ENCODE measurements at regions not wholly inside any gene's neighbourhood (a gene's known extent, or its start where the extent isn't known, plus 50 kb on each side); places are given as distances from the start of the nearest gene placed in this dataset.

GRCh38 chr5:88662846-88663245, 220.1 kb downstream of the MEF2C start:
- intact Hi-C loops (cut with DNase I; ENCODE audit: low total_unique reads): no loop called here
- Histone ChIP-seq H3K36me3 (no peaks in the 10 kb centered on the region), H3K27me3 (peaks cover 100% of the 10 kb centered on the region), H3K4me3 (no peak overlapping the region), H3K4me1 (peaks cover 0 to 30% (median 13%) of the 10 kb centered on the region in 4 donors), H3K9me3 (no peaks in the 10 kb centered on the region), H3K27ac (no peak overlapping the region)
- no peak for TF ChIP-seq POLR2A (IDR thresholded peaks at IDR 0.05)
- TF ChIP-seq EP300 (IDR thresholded peaks at IDR 0.05; ENCODE audit: low read depth): no peak
- no peak for TF ChIP-seq CTCF (IDR thresholded peaks at IDR 0.05)
- TF ChIP-seq POLR2AphosphoS5 (IDR thresholded peaks at IDR 0.05): no peak
- in situ Hi-C loops (cut with MboI; ENCODE audit: low pct_ligation_motif_present in 1 of 4, low pct_unique_long_range_greater_than_20kb in 1 of 4, low sequenced_read_pairs in 3 of 4): loop anchor here in 2 of 4 donors (25.0 kb wide), 1 partner anchor 526 kb away; no protein-coding TSS in a partner anchor
- 19 to 29% methylated on average over 6 of the region's 6 CpGs for WGBS, 2 donors (ENCODE audit: low coverage in 1 of 2)
- no peak for DNase-seq

DNA sequence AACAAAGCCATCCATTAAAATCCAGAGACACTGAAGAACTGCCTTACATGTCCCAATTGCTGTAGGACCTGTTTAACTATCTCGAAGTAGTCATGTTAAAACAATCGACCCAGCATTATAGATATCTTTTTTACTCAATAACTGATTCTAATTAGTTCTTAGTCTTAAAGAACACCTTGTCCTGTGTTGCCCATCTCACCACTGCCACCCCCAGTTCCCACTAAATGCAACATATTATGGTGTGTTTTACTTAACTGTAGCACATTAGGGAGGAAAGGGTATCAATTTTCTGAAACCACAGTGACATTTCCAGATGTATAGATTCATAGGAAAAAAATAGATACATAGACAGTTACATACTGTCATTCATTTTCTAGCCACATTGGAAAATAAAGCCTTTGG, 221.2 kb downstream of the MEF2C start:
- Histone ChIP-seq H3K4me3 (no peak overlapping the region), H3K9me3 (no peaks in the 10 kb centered on the region), H3K27ac (no peak overlapping the region), H3K27me3 (peaks cover 100% of the 10 kb centered on the region), H3K36me3 (no peaks in the 10 kb centered on the region), H3K4me1 (peaks cover 0 to 20% (median 10%) of the 10 kb centered on the region in 4 donors)
- 19 to 28% methylated on average over 2 of the region's 2 CpGs for WGBS, 2 donors (ENCODE audit: low coverage in 1 of 2)
- intact Hi-C loops (cut with DNase I; ENCODE audit: low total_unique reads) (no loop called here), in situ Hi-C loops (cut with MboI; ENCODE audit: low pct_ligation_motif_present in 1 of 4, low pct_unique_long_range_greater_than_20kb in 1 of 4, low sequenced_read_pairs in 3 of 4) (loop anchor here in 2 of 4 donors (25.0 kb wide), 1 partner anchor 525 kb away; no protein-coding TSS in a partner anchor)
- TF ChIP-seq EP300 (IDR thresholded peaks at IDR 0.05; ENCODE audit: low read depth) (no peak), POLR2AphosphoS5 (IDR thresholded peaks at IDR 0.05) (no peak), CTCF (IDR thresholded peaks at IDR 0.05) (no peak), POLR2A (IDR thresholded peaks at IDR 0.05) (no peak)
- DNase-seq: no peak

DNA sequence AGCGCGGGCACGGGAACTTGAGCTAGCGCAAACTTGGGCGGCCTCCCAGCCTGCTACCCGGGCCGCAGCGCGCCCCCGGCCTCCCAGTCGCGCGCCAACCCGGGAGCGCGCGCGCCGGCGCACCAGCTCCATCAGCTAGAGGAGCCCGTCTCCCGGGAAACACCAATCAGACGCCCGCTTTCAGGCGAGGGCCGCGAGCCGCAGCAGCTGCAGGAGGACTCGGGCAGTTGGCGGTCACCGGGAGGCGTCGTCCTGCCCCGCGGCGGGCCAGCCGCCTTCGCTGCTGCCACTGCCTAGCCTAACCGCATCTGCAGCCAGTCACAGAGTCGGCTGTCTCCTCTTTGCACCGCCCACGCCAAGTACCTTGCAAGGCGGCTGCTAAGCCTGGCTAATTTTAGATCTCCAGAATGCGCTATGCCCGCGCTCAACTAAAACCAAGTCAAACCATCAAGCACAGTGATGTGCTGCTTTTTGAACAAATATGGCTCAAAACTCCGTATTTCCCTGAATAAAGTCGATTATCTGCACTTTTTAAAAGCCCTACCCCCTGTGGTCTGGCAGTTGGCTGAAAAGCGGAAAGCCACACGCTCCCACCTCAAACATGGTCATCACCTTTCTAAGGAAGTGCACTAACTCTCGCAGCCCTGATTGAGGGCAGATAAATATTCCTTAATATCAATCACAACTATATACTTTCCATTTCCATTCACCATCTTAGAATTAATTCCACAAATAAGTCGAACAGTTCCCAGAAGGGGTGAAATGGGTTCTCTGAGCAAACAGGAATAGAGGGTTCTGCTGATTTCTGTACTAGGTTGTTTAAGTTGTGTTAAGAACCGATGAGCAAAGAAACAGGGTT, 221.8 kb downstream of the MEF2C start:
- peak; percentile 60 for DNase-seq
- Histone ChIP-seq H3K27ac (no peak overlapping the region), H3K4me1 (peaks cover 0 to 14% (median 10%) of the 10 kb centered on the region in 4 donors), H3K9me3 (no peaks in the 10 kb centered on the region), H3K4me3 (peak overlapping the region in 3 of 4 donors; percentile 8 to 45 (median 30)), H3K36me3 (no peaks in the 10 kb centered on the region), H3K27me3 (peaks cover 100% of the 10 kb centered on the region)
- in situ Hi-C loops (cut with MboI; ENCODE audit: low pct_ligation_motif_present in 1 of 4, low pct_unique_long_range_greater_than_20kb in 1 of 4, low sequenced_read_pairs in 3 of 4): loop anchor here in 2 of 4 donors (25.0 kb wide), 1 partner anchor 524 kb away; no protein-coding TSS in a partner anchor
- TF ChIP-seq CTCF (IDR thresholded peaks at IDR 0.05) (no peak), POLR2A (IDR thresholded peaks at IDR 0.05) (no peak), POLR2AphosphoS5 (IDR thresholded peaks at IDR 0.05) (peak; percentile 15 to 19 (median 18)), EP300 (IDR thresholded peaks at IDR 0.05; ENCODE audit: low read depth) (no peak)
- intact Hi-C loops (cut with DNase I; ENCODE audit: low total_unique reads): no loop called here
- 3 to 8% methylated on average over 7 to 31 of the region's 53 CpGs for whole genome bisulfite sequencing, 2 donors (ENCODE audit: low coverage in 1 of 2)

DNA sequence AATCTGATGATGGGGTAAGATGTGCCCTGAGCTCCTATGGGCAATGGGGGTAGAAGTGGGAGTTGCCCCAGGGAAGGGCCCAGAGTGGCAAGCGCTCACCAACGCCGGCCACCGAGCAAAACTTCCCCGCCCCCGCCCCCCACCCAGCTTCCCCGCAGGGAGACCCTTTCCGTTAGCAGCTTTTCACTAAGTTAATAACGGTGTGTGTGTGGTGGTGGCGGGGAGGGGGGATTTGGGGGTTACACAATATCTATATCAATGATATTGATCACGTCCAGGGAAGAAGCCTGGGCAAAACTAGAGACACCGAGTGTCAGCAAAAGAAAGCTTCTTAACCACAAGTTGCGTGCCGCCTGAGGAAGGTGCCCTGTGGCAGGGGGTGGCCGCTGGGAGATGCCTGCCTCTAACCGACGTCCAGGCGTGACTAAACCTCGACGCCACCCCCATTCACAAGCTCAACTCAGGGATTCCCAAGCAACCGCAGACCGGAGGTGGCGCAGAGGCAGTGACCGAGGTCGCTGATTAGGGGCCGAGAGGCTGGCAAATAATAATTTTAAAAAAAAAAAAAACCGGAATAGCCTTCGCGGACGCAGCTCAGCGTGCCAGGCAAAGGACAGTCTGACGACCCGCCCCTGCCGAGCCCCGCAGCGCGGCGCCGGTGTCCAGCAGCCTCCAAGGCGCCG, 222.6 kb downstream of the MEF2C start:
- H3K27me3 ChIP-seq: peaks cover 99% of the 10 kb centered on the region
- peaks cover 0 to 11% (median 10%) of the 10 kb centered on the region in 4 donors for H3K4me1 ChIP-seq
- 10% methylated on average over 31 of the region's 41 CpGs; no CpG with 5 or more reads in 1 of the 2 donors for WGBS, 2 donors (ENCODE audit: low coverage in 1 of 2)
- TF ChIP-seq CTCF (IDR thresholded peaks at IDR 0.05): no peak
- no peak for TF ChIP-seq POLR2AphosphoS5 (IDR thresholded peaks at IDR 0.05)
- TF ChIP-seq POLR2A (IDR thresholded peaks at IDR 0.05): no peak
- TF ChIP-seq EP300 (IDR thresholded peaks at IDR 0.05; ENCODE audit: low read depth): no peak
- intact Hi-C loops (cut with DNase I; ENCODE audit: low total_unique reads) (no loop called here), in situ Hi-C loops (cut with MboI; ENCODE audit: low pct_ligation_motif_present in 1 of 4, low pct_unique_long_range_greater_than_20kb in 1 of 4, low sequenced_read_pairs in 3 of 4) (loop anchor here in 2 of 4 donors (25.0 kb wide), 1 partner anchor 523 kb away; no protein-coding TSS in a partner anchor)
- H3K27ac ChIP-seq: no peak overlapping the region
- no peak for DNase-seq
- H3K36me3 ChIP-seq: no peaks in the 10 kb centered on the region
- peak overlapping the region in 3 of 4 donors; percentile 8 to 45 (median 30) for H3K4me3 ChIP-seq
- no peaks in the 10 kb centered on the region for H3K9me3 ChIP-seq

Data from transverse colon (tissue), 4 donors.